Stimulated activated CD4-positive, alpha-beta T cell treated with anti-CD3 and anti-CD28 coated beads, Interleukin-15, amount 100 ng/mL, for 48 hours (primary cell): ENCODE measurements at regions not wholly inside any gene's neighbourhood (a gene's known extent, or its start where the extent isn't known, plus 50 kb on each side); places are given as distances from the start of the nearest gene placed in this dataset.

Source experiments
- DNase-seq, 2 donors: peaks; one replicate each; pipeline ENCODE4 v3.0.0-alpha.2; 2020; ENCODE audit warnings: low read depth in 2 of 2

DNA sequence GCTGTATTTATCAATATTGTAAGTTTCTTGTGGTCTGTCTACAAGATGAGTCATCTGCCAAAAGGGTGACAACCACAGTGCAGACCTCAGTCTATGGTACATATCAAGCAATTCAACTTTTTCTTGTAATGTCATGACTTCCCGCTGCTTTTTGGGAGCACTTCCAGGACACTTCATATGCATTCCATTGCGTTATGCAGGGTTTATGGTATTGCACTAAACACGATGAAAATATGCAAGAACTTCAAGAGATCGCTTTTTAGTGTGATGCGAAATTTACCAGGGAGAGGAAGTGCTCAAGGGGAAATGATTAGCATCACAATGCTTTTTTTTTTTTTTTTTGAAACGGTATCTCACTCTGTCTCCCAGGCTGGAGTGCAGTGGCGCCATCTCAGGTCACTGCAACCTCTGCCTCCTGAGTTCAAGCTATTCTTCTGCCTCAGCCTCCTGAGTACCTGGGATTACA is 166.5 kb downstream of the TFAP2A start:
- no peak for DNase-seq

DNA sequence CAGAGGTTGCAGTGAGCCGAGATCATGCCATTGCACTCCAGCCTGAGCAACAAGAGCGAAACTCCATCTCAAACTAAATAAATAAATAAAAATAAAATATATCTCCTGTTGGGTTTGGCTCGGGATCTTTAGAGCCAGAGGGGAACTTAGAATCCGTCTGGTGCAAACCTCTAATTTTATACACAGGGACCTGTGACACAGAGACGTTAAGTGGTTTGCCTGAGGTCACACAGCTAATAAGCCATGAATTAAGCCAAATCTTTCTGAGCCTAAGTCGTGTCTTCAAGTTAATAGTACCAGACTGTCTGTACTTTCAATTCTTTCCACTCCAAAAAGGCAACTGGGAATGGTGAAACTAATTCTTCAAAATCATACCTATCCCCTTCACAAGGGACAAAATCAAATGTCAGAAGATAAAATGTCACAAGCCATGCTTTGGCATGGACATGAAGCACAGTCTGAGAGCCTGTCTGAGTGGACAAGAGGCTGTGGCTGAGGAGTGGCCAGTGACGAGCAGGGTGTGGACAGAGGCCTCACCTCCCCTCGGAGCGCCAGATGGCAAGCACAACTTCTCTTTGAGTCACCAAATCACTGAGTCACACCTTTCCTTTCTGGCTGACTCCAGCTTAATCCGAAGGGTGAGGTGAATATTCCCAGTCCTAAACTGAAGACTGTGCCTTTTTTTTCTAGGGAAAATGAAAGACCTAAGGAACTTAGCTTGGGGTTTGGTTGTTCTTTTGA is 177.4 kb downstream of the TFAP2A start:
- no peak for DNase-seq

DNA sequence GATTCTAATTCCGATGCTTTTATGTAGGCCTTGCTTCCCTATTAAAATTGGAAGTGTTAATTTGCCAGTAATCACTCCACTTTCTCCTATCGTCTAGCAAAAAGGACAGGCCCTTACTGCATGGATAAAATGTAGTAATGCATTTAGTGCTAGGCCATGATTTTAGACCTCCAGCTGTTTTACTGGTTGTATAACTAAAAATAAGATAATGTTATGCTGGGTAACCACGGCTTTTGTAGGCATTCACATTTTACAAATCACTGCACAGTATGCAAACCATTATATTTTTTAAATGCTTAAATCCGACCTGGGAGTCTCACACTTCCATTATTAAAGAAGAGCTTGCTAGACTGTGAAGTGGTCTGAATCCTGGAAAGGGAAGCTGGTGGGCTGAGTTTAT is 179.5 kb downstream of the TFAP2A start:
- no peak for DNase-seq

DNA sequence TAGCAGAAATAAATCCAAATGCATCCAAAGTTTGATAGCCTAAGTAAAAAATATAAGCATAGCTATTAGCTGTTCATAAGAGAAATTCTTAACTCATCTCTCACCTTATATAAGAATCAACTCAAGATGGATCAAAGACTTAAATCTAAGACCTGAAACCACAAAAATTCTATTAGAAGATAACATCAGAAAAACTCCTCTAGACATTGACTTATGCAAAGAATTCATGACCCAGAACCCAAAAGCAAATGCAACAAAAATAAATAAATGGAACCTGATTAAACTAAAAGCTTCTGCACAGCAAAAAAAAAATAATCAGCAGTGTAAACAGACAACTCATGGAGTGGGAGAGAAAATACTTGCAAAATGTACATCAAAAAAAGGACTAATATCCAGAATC is 184.3 kb downstream of the TFAP2A start:
- no peak for DNase-seq

DNA sequence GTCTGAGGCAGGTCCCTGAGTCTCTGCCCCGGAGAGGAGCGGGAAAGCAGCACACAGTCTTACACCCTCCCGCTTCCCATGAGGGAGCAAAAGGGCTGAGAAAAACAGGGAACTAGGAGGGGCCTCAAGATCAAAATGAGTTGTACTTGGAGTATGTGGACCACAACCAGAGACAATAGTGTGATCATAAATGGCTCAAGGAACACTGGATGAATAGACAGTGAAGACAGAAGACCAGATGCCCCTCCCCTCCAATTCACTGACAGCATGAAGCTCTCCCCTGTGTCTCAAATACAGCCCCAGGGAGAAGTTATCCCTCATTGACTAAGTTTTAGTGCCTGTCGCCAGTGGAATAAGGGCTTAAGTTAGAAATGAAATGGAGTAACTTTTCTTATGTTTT is 191.0 kb downstream of the TFAP2A start:
- DNase-seq: no peak

DNA sequence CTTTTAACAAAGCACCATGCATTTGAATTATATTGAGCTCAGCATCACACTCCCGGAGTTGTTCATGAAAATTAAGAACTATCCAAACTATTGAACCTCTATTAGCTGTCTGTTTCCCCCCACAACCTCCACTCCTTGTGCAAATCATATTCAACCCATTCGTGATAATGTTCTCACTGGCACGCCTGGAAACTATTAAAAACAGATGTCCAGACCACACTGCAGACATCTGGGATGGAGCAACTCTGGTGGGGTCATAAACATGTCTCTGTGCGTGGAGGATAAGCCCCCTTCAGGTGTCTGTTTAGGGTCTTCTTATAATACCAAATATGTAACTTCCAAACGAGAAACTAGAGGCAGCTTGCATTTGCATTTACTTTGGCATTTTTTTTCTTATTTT is 193.7 kb downstream of the TFAP2A start:
- DNase-seq: no peak

DNA sequence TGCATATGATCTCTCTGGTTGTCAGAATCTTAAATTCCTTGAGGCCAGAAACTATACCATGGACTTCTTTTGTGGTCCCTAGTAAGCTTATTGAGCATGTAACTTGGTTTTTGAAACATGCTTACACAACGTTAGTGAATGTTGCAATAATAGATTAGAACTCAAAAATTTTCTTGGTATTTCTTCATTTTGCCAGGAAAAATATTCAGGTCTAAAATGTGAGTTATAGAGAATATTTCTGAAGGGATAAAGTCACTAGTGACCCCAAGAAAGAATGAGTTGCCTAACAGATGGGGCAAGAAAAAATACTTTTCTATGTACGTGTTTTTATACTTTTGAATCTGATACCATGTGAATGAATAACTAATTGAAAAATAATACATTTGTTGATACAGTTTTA is 195.4 kb downstream of the TFAP2A start:
- no peak for DNase-seq

DNA sequence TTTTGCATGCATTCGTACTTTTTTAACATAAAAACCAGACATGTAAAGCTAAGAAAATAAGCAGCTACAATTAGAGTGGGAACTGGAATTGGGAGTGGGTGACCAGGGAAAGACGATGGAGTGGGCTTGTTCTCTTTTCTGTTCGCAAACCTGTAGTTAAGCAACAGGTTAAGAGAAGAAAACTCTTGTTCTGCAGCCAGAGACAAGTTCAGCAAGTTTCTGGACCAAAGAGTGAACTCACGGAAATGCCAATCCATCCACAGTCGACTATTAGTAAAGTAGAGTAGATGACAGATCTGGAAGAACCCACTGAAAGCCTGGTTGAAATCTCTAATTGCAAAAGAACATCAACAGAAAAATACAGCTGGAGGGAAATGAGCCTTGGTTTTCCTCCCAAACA is 197.8 kb downstream of the TFAP2A start:
- DNase-seq: no peak

DNA sequence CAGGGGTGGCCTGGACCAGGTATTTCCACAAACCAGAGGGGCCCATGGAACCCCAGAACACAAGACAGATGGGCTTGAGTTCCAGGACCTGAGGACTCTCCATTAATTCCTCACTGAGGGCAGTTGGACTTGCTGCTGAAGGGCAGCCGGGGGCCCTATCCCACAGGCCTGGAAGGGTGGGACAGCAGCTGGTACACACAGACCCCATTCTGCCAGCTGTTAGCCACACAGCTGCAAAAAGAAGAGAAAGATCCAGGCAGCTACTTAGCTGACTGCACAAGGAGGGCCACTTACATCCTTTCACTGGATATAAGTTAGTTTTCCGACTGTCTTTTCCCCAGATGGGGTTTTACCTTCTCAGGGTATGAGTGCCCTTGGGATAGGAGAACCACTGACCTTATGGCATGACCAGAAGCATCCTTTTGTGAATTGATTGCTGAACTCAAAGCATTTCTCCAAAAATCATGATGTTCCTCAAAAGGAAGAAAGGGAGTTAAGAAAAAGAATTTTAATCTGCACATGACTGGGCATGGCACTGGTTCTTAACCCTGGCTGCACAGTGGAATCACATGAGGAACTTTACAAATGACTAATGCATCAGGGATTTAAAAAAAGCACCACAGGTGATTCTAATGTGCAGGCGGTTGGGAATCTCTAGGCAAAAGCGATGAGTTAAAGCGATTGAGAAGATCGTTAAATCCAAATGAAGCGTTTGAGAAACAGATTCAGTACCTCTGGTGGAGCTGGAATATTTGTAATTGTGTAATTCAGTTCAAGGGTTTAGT is 199.4 kb downstream of the TFAP2A start:
- DNase-seq: no peak

DNA sequence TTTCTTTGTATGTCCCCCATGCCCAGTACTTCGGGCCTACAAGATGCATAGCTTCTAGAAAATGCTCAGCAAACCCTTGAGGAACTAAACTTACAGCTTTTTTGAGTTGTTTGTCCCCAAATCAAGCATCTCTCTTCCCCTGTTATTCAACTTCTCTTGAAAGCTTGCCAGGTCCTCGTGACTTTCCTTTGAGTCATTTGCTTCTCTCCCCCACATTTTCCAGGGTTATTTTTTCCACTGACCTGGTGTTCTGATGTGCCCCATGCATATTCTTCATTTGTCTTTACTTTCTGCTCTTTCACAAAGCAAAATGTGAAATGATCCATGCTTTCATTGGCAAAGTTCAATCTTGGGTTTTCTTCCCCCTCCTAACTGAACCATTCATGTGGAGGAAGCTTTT is 204.8 kb downstream of the TFAP2A start:
- DNase-seq: no peak

DNA sequence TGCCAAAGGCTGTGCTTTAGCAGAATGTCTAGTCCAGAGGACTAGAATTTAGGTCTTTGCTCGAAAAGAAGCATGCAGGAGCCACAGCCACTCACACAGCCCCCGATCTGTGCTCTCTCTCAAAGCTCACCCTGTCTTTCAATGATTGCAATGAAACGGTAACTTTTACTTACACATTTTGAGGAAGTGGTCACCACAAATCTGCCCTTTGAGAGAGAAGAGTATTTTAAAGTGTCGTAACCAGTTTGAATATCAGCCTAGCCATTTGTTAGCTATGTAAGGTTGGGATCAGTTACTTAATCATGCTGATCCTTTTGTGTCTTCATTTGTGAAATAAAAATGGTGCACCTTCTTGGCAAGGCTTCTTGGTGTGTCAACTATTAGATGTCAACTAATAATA is 209.0 kb downstream of the TFAP2A start:
- DNase-seq: no peak

DNA sequence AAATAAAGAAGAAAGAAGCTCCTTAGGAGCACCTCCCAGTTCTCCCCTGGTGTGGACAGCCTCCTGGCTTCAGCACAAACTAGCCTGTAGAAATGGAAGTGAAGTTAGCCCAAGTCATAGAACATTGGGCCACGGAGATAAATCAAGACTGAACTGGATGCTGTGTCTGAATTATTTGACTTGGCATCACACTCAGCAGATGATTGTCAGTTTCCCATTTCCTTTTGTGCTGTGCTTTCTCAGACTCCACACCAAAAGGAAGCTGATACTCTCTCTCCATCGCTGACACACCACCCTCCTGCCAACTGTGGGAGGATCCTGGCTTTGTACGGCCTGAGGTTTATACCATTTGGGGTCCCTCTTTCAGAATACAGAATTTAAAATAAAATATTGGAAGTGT is 209.8 kb downstream of the TFAP2A start:
- no peak for DNase-seq

DNA sequence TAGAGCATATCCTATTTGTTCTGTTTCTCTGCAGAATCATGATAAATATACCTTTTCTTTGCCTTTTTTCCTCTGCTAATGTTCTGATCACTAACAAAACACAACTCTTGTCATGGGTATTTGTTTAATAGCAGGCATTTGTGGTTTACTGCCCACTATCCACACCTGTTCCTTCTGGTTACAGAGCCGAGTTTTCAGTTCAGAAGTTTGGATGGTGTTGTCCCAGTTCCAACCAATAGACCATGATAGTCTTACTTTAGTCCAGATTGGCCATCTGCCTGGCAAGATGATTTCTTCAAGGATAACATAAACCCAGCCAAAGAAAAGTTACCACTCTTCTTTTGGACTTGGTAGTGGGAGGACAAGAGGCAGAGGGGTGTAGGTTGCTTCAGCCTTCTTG is 211.2 kb downstream of the TFAP2A start:
- no peak for DNase-seq

DNA sequence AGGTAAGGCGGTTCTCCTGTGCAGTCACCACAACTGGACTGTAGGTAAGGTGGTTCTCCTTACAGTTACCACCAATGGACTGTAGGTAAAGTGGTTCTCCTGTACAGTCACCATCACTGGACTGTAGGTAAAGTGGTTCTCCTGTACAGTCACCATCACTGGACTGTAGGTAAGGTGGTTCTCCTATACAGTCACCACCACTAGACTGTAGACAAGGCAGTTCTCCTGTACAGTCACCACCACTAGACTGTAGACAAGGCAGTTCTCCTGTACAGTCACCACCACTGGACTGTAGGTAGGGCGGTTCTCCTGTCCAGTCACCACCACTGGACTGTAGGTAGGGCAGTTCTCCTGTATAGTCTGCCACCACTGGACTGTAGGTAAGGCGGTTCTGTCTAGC is 212.3 kb downstream of the TFAP2A start:
- DNase-seq: no peak

DNA sequence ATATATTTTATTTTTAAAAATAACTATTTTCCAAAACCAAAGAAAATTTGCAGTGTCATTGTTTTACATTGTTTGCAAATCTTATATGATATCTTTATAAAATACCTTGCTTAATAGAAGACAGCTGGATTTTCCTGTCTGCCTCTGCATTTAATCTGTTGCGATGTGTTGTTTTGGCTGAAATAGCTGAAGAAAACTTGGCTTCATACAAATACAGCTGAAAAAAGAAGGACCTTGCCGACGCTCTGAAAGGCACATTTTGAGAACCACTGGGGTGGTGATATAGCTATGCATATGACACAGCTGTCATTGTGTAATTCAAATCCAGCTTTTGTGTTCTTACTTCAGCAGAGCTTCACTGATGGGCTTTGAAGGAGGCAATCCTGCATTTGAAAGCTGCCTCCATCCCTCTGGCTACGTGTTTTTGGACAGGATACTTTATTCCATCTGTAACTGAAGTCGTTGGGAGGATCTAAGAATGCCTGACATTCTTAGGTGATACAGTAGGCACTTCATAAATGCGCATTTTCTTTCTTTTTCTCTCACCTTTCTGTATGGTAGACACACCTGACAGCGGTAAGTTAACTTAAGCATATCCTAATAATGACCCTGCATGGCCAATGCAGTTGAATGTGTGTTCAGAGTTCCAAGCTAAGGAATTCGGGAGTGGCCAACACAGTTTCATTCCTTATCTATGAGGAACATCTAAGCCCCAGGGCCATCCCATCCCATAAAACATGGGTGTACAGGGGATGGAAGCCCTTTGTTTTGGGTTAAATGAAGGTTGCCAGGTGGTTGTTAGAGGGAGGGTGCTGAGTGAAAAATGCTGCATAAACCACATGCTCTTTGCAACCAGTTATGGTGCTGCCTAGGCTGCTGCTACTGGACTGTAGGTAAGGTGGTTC is 213.0 kb downstream of the TFAP2A start:
- no peak for DNase-seq

DNA sequence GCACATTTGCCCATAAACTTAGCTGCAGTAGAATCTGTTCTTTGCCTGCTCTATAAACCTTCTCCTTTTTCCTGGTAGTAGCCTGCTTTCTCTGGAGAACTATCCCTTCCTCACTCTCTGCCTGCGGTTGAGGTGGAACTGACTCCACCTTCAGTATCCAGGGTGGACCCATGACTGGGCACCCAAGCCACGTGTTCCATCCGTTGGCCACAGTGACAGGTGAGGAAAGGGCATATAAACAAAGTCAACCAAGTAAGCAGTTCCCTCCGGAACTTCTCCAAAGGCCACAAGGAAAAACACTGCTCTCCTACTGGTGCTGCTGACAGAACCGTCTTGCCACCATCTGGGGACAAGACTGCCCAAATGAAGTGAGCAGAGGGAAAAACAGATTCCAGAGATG is 218.8 kb downstream of the TFAP2A start:
- no peak for DNase-seq

DNA sequence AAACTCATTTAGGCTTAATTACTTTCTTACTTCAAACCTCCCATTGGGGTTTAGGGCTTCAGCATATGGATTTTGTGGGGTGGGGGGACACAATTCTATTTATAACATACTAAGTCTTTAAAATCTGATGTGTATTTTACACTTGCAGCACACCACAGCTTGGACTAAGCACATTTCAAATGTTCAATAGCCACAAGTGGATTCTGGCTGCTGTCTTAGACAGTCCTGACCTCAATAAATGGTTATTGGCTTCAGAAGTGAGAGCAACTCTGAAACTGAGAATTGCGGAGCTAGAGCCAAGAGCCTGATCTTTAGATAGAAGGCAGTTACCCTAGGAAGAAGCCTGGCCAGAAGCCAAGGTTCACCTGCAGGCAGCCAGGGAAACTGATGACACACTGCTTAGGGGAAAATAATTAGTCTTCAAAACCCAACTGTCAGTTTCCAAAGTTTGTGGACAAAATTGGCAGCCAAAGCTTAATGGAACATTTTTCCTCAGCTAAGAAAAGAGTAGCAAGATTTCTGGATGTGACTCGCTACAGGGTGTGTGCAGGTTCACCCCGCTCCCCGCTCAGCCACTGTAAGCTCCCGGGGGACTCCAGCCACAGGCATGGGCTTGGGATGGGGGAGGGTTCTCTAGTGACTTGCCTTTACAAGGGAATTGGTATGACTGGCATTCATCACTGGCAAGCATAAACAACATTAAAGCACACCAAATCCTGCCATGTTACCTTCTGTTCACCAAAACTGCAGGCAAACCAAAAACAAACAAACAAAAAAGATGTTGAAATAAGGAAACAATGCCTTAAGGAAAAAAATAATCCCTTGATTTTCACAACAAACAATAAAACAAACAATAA is 219.8 kb downstream of the TFAP2A start:
- DNase-seq: no peak

DNA sequence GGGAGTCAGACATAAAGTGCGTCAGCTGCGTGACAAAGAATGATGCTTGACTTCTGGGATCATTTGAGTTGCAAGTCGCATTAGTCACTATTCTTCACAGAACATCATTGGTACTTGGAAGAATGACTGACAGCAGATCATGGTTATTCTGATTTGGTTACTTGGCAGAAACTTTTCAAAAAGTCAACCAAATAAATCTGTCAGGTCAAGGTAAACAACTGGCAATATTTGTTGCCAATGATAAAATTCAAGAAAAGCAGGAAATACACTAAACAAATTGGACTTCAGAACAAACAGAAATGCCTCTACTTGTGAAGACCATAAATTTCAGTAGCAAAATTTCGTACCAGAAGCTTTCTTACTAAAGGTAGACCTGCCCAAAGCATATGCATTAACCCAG is 221.6 kb downstream of the TFAP2A start:
- DNase-seq: no peak

DNA sequence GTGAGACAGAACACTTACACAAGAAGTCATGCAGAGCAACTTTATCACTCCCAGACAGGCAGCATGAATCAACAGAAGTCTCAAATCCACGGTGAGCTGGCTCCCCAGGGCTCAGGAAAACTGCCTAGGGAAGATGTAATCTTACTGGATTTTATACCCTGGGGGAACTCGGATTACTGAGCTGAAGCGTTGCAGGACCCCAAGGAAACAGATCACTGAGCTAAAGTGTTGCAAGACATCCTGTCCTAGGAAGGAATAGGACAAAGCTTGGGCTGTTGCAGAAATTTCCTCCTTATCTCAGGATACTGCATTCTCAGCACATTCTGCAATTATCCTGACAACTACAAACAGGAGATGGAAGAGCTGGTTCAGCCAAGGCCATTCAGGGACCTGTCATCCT is 224.8 kb downstream of the TFAP2A start:
- DNase-seq: no peak

DNA sequence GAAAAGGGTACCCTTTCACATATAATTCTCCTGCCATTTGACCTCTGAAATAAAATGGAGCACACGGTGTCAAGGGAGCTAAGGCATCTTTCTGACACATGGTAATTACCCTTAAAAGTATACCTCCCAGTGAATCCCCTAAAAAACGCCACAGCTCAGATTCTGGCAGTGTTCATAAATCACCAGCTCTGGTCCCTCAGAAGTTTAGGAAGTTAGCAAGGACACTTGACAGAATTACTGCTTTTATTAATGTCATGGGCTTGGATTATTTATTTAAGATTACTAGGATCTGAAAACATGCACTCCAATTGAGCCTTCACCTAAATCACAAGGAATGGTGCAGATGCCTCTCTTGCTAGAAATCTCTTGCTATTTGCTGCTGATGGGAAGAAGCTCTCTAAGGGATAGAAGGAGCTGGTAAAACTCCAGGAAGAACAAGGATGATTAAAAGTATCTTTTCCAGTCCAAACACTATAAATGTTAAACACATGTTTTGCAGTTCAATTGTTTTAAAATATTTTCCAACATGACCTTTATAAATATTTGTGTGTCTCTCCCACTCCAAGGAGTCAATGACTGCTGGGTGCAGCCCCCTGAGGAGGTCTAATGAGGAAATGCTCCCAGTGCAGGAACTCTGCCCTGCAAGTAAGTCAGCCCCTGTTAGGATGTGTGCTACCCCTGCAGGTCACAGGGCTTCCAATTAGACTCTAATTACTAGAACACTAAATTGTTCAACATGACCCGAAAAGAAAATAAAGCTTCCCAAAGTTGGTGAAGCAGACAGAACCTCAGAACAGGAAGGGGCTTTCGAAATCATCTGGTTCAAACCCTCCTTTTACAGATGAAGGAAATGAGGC is 230.3 kb downstream of the TFAP2A start:
- no peak for DNase-seq
